ENCODE measurements at regions not wholly inside any gene's neighbourhood (a gene's known extent, or its start where the extent isn't known, plus 50 kb on each side); places are given as distances from the start of the nearest gene placed in this dataset.

DNA sequence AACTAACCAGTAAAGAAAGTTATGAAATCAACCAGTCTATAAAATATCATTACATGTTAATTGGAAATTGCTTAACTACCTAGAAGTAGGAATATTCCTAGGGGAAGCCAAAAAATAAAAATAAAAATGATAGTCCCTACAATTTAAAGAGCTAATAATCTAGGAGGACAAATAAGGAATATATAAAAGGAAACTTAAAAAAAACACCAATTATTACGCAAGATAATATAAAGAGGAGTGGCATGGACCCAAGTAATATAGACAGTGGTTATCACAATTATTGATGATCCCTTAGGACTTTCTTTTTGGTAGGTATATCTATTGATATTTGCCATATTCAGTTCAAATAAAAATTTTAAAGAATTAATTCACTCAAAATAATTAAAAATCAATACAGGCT is 498.7 kb downstream of the SOX5 start:
- H3K27ac ChIP-seq (ENCODE audit: low read length, poor library complexity, severe bottlenecking) = no peak overlapping the region
- no peaks in the 10 kb centered on the region for H3K4me1 ChIP-seq (ENCODE audit: control insufficient read depth, insufficient read depth, low read depth, low read length)
- peaks cover 9% of the 10 kb centered on the region for H3K9me3 ChIP-seq (ENCODE audit: control insufficient read depth, low read length)
- H4K8ac ChIP-seq (ENCODE audit: low read length) = no peak overlapping the region
- no peak overlapping the region for H2BK120ac ChIP-seq (ENCODE audit: low read depth, low read length)
- WGBS = no CpG with 5 or more reads among the region's 1 CpG
- no peak for DNase-seq
- H2AK5ac ChIP-seq (ENCODE audit: low read length, severe bottlenecking) = no peak overlapping the region
- H2BK5ac ChIP-seq (ENCODE audit: low read depth, low read length, poor library complexity, severe bottlenecking) = no peak overlapping the region
- no peak overlapping the region for H3K4ac ChIP-seq (ENCODE audit: low read depth in 1 of 2, low read length in 2 of 2)
- no peaks in the 10 kb centered on the region for H3K79me1 ChIP-seq (replicated peaks; ENCODE audit: low read length, poor library complexity, severe bottlenecking)
- no peak overlapping the region for H2AFZ ChIP-seq (ENCODE audit: low read depth, low read length)
- H2BK12ac ChIP-seq (ENCODE audit: low read length in 2 of 2) = no peak overlapping the region
- no peak overlapping the region for H3K4me3 ChIP-seq (ENCODE audit: insufficient read depth in 1 of 2, low read depth in 1 of 2, low read length in 2 of 2)
- H4K91ac ChIP-seq (ENCODE audit: low read length) = no peak overlapping the region
- no peak overlapping the region for H3K23ac ChIP-seq (ENCODE audit: low read length in 2 of 2)
- no peaks in the 10 kb centered on the region for H3K36me3 ChIP-seq (ENCODE audit: control insufficient read depth in 1 of 2, insufficient read depth in 2 of 2, low read depth in 1 of 2, low read length in 2 of 2)
- no peak overlapping the region for H3K4me2 ChIP-seq (ENCODE audit: low read length, poor library complexity, severe bottlenecking)
- H3K14ac ChIP-seq (ENCODE audit: low read length in 2 of 2) = no peak overlapping the region
- H2BK15ac ChIP-seq (ENCODE audit: low read depth, poor library complexity, severe bottlenecking) = no peak overlapping the region
- H3K9ac ChIP-seq (ENCODE audit: low read length) = no peak overlapping the region
- H3K18ac ChIP-seq (ENCODE audit: low read depth in 1 of 2, low read length in 2 of 2) = no peak overlapping the region
- no peaks in the 10 kb centered on the region for H3K27me3 ChIP-seq (ENCODE audit: control insufficient read depth in 1 of 2, insufficient read depth in 1 of 2, low read length in 2 of 2)

DNA sequence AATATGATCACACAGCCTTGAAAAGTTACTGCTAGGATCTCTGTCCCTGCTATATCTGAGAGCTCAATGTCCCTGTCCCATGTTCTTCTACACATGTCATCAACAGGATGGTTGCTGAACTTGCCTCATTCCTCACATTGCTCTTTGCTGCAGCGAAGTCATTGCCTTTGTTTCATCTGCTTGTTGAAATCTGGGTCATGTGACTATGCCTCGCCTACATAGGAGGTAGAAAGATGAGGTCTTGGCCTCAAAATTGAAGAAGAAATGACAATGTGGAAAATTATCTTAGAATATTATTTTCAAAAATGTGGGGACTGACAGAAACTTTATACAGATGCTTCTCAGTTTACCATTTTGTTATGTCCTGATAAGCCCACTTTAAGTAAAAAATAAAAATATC is 494.2 kb downstream of the SOX5 start:
- Histone ChIP-seq H3K4me2 (ENCODE audit: low read length, poor library complexity, severe bottlenecking) (no peak overlapping the region), H3K14ac (ENCODE audit: low read length in 2 of 2) (no peak overlapping the region), H3K36me3 (ENCODE audit: control insufficient read depth in 1 of 2, insufficient read depth in 2 of 2, low read depth in 1 of 2, low read length in 2 of 2) (no peaks in the 10 kb centered on the region), H3K9me3 (ENCODE audit: control insufficient read depth, low read length) (peaks cover 9% of the 10 kb centered on the region), H3K27me3 (ENCODE audit: control insufficient read depth in 1 of 2, insufficient read depth in 1 of 2, low read length in 2 of 2) (no peaks in the 10 kb centered on the region), H4K91ac (ENCODE audit: low read length) (no peak overlapping the region), H2AFZ (ENCODE audit: low read depth, low read length) (no peak overlapping the region), H3K4me1 (ENCODE audit: control insufficient read depth, insufficient read depth, low read depth, low read length) (no peaks in the 10 kb centered on the region), H2BK12ac (ENCODE audit: low read length in 2 of 2) (no peak overlapping the region), H3K4ac (ENCODE audit: low read depth in 1 of 2, low read length in 2 of 2) (no peak overlapping the region), H2BK15ac (ENCODE audit: low read depth, poor library complexity, severe bottlenecking) (no peak overlapping the region), H2BK5ac (ENCODE audit: low read depth, low read length, poor library complexity, severe bottlenecking) (no peak overlapping the region), H3K4me3 (ENCODE audit: insufficient read depth in 1 of 2, low read depth in 1 of 2, low read length in 2 of 2) (no peak overlapping the region), H4K8ac (ENCODE audit: low read length) (no peak overlapping the region), H3K27ac (ENCODE audit: low read length, poor library complexity, severe bottlenecking) (no peak overlapping the region), H2BK120ac (ENCODE audit: low read depth, low read length) (no peak overlapping the region), H3K79me1 (replicated peaks; ENCODE audit: low read length, poor library complexity, severe bottlenecking) (no peaks in the 10 kb centered on the region), H3K9ac (ENCODE audit: low read length) (no peak overlapping the region), H3K23ac (ENCODE audit: low read length in 2 of 2) (no peak overlapping the region), H2AK5ac (ENCODE audit: low read length, severe bottlenecking) (no peak overlapping the region), H3K18ac (ENCODE audit: low read depth in 1 of 2, low read length in 2 of 2) (no peak overlapping the region)
- no peak for DNase-seq
- 73% methylated on average over 2 of the region's 2 CpGs for WGBS

DNA sequence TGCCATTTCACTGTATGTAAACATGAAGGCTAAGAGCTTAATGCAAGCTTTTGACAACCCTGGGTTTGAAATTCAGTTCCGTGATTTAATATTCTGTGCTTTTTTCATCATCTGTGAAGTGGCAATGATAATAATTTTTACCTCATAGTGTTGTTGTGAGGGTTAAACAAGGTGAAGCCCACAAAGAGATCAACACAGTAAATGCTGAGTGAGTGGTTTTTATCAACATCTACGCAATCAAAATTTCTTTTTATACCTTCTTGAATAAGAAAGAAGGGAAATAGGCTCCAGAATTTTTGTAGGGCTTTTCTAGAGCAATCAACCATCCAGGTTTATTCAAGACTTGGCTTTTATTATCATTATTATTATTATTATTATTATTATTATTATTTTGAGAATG is 490.8 kb downstream of the SOX5 start:
- no peak overlapping the region for H3K14ac ChIP-seq (ENCODE audit: low read length in 2 of 2)
- H2BK15ac ChIP-seq (ENCODE audit: low read depth, poor library complexity, severe bottlenecking) = no peak overlapping the region
- H3K79me1 ChIP-seq (replicated peaks; ENCODE audit: low read length, poor library complexity, severe bottlenecking) = no peaks in the 10 kb centered on the region
- H3K23ac ChIP-seq (ENCODE audit: low read length in 2 of 2) = no peak overlapping the region
- H3K4me3 ChIP-seq (ENCODE audit: insufficient read depth in 1 of 2, low read depth in 1 of 2, low read length in 2 of 2) = no peak overlapping the region
- no peaks in the 10 kb centered on the region for H3K27me3 ChIP-seq (ENCODE audit: control insufficient read depth in 1 of 2, insufficient read depth in 1 of 2, low read length in 2 of 2)
- no peak overlapping the region for H2AFZ ChIP-seq (ENCODE audit: low read depth, low read length)
- no peaks in the 10 kb centered on the region for H3K4me1 ChIP-seq (ENCODE audit: control insufficient read depth, insufficient read depth, low read depth, low read length)
- H3K36me3 ChIP-seq (ENCODE audit: control insufficient read depth in 1 of 2, insufficient read depth in 2 of 2, low read depth in 1 of 2, low read length in 2 of 2) = no peaks in the 10 kb centered on the region
- H3K4ac ChIP-seq (ENCODE audit: low read depth in 1 of 2, low read length in 2 of 2) = no peak overlapping the region
- H3K9ac ChIP-seq (ENCODE audit: low read length) = no peak overlapping the region
- no peak overlapping the region for H2BK120ac ChIP-seq (ENCODE audit: low read depth, low read length)
- no peak overlapping the region for H4K91ac ChIP-seq (ENCODE audit: low read length)
- no peak overlapping the region for H3K18ac ChIP-seq (ENCODE audit: low read depth in 1 of 2, low read length in 2 of 2)
- H3K4me2 ChIP-seq (ENCODE audit: low read length, poor library complexity, severe bottlenecking) = no peak overlapping the region
- H4K8ac ChIP-seq (ENCODE audit: low read length) = no peak overlapping the region
- WGBS = 89% methylated on average over 1 of the region's 2 CpGs
- H3K27ac ChIP-seq (ENCODE audit: low read length, poor library complexity, severe bottlenecking) = no peak overlapping the region
- no peak overlapping the region for H2AK5ac ChIP-seq (ENCODE audit: low read length, severe bottlenecking)
- H2BK12ac ChIP-seq (ENCODE audit: low read length in 2 of 2) = no peak overlapping the region
- H2BK5ac ChIP-seq (ENCODE audit: low read depth, low read length, poor library complexity, severe bottlenecking) = no peak overlapping the region
- H3K9me3 ChIP-seq (ENCODE audit: control insufficient read depth, low read length) = peaks cover 15% of the 10 kb centered on the region
- no peak for DNase-seq

DNA sequence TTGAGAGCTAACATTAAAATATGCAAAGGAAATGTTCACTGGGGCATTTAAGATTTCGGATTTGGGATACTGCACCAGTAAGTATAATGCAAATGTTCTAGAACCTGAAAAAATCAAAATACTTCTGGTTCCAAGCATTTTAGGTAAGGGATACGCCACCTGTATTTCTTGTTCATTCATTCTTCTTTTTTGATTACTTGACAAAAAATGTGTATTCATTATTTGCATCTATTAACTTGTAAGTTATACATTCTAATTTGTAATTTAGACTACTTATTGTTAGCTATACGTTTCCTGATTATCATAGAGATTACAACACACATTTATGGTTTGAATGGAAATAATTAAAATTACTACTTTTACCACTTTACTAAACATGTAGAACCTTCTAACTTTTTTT is 486.9 kb downstream of the SOX5 start:
- Histone ChIP-seq H3K36me3 (ENCODE audit: control insufficient read depth in 1 of 2, insufficient read depth in 2 of 2, low read depth in 1 of 2, low read length in 2 of 2) (no peaks in the 10 kb centered on the region), H3K18ac (ENCODE audit: low read depth in 1 of 2, low read length in 2 of 2) (no peak overlapping the region)
- WGBS = no CpG with 5 or more reads among the region's 3 CpGs

More for the DNA sequence above, 486.9 kb downstream of the SOX5 start:
- no peak overlapping the region for H4K91ac ChIP-seq (ENCODE audit: low read length)
- H3K4me1 ChIP-seq (ENCODE audit: control insufficient read depth, insufficient read depth, low read depth, low read length) = no peaks in the 10 kb centered on the region
- H3K79me1 ChIP-seq (replicated peaks; ENCODE audit: low read length, poor library complexity, severe bottlenecking) = no peaks in the 10 kb centered on the region
- no peak overlapping the region for H2BK15ac ChIP-seq (ENCODE audit: low read depth, poor library complexity, severe bottlenecking)
- H3K4ac ChIP-seq (ENCODE audit: low read depth in 1 of 2, low read length in 2 of 2) = no peak overlapping the region
- no peak overlapping the region for H2BK12ac ChIP-seq (ENCODE audit: low read length in 2 of 2)
- H3K23ac ChIP-seq (ENCODE audit: low read length in 2 of 2) = no peak overlapping the region
- no peak for DNase-seq
- no peak overlapping the region for H2AK5ac ChIP-seq (ENCODE audit: low read length, severe bottlenecking)
- H2AFZ ChIP-seq (ENCODE audit: low read depth, low read length) = no peak overlapping the region
- peaks cover 29% of the 10 kb centered on the region for H3K9me3 ChIP-seq (ENCODE audit: control insufficient read depth, low read length)
- H3K9ac ChIP-seq (ENCODE audit: low read length) = no peak overlapping the region
- no peak overlapping the region for H2BK5ac ChIP-seq (ENCODE audit: low read depth, low read length, poor library complexity, severe bottlenecking)
- no peak overlapping the region for H3K27ac ChIP-seq (ENCODE audit: low read length, poor library complexity, severe bottlenecking)
- H3K27me3 ChIP-seq (ENCODE audit: control insufficient read depth in 1 of 2, insufficient read depth in 1 of 2, low read length in 2 of 2) = no peaks in the 10 kb centered on the region
- no peak overlapping the region for H3K4me3 ChIP-seq (ENCODE audit: insufficient read depth in 1 of 2, low read depth in 1 of 2, low read length in 2 of 2)
- no peak overlapping the region for H3K14ac ChIP-seq (ENCODE audit: low read length in 2 of 2)
- H2BK120ac ChIP-seq (ENCODE audit: low read depth, low read length) = no peak overlapping the region
- H4K8ac ChIP-seq (ENCODE audit: low read length) = no peak overlapping the region
- no peak overlapping the region for H3K4me2 ChIP-seq (ENCODE audit: low read length, poor library complexity, severe bottlenecking)

Data from mesenchymal stem cell (in vitro differentiated cells and primary cell).